H4 (cell line): ENCODE measurements at regions not wholly inside any gene's neighbourhood (a gene's known extent, or its start where the extent isn't known, plus 50 kb on each side); places are given as distances from the start of the nearest gene placed in this dataset.

Source experiments
- DNase-seq: peaks from one replicate; pipeline ENCODE4 v3.0.0-alpha.2; 2015; ENCODE audit warnings: low spot score

GRCh38 chr18:61618816-61619215, 274.0 kb downstream of the RNF152 start:
- no peak for DNase-seq

GRCh38 chr18:61616111-61616610, 276.6 kb downstream of the RNF152 start:
- DNase-seq, result no peak

GRCh38 chr18:61612517-61612916, 279.3 kb downstream of the CDH20 start:
- DNase-seq, result no peak

GRCh38 chr18:61609131-61609530, 275.9 kb downstream of the CDH20 start:
- DNase-seq, result no peak

- DNase-seq, result no peak
Measured at GRCh38 chr18:61608316-61608715, 275.1 kb downstream of the CDH20 start.

- no peak for DNase-seq
Measured at GRCh38 chr18:61607867-61608266, 274.6 kb downstream of the CDH20 start.

GRCh38 chr18:61606759-61607158, 273.5 kb downstream of the CDH20 start:
- peak; percentile 95 for DNase-seq

GRCh38 chr18:61606068-61606660, 272.9 kb downstream of the CDH20 start:
- no peak for DNase-seq

- no peak for DNase-seq
Measured at GRCh38 chr18:61605376-61606067, 272.3 kb downstream of the CDH20 start.
